NCI-H2081 treated with DMSO at 0.1 percent for 48 hours (cell line): ENCODE measurements at regions not wholly inside any gene's neighbourhood (a gene's known extent, or its start where the extent isn't known, plus 50 kb on each side); places are given as distances from the start of the nearest gene placed in this dataset.

Experiments
- DNase-seq: peaks from one replicate; lab custom pipeline; 2025; lab: John Stamatoyannopoulos, UW

GRCh38 chr4:81946996-81947395 is 426.8 kb downstream of the HNRNPD start:
- DNase-seq = no peak

- no peak for DNase-seq
Observed at GRCh38 chr4:81930506-81931238, 443.1 kb downstream of the HNRNPD start.

- no peak for DNase-seq
Observed at GRCh38 chr4:81923140-81923539, 450.7 kb downstream of the HNRNPD start.

GRCh38 chr4:81922313-81922712 is 450.6 kb upstream of the RASGEF1B start:
- DNase-seq = no peak

- no peak for DNase-seq
Observed at GRCh38 chr4:81921751-81922159, 450.0 kb upstream of the RASGEF1B start.

- DNase-seq = no peak
Observed at GRCh38 chr4:81919810-81920209, 448.1 kb upstream of the RASGEF1B start.

GRCh38 chr4:81919223-81919622 is 447.5 kb upstream of the RASGEF1B start:
- no peak for DNase-seq

- DNase-seq = no peak
Observed at GRCh38 chr4:81915430-81915829, 443.7 kb upstream of the RASGEF1B start.

- no peak for DNase-seq
Observed at GRCh38 chr4:81914623-81915022, 442.9 kb upstream of the RASGEF1B start.

- DNase-seq = no peak
Observed at GRCh38 chr4:81913427-81913879, 441.7 kb upstream of the RASGEF1B start.

- DNase-seq = no peak
Observed at GRCh38 chr4:81912376-81913030, 440.8 kb upstream of the RASGEF1B start.

- no peak for DNase-seq
Observed at GRCh38 chr4:81906905-81907304, 435.2 kb upstream of the RASGEF1B start.

GRCh38 chr4:81905971-81906370 is 434.3 kb upstream of the RASGEF1B start:
- no peak for DNase-seq

- no peak for DNase-seq
Observed at GRCh38 chr4:81904121-81904520, 432.4 kb upstream of the RASGEF1B start.

GRCh38 chr4:81903212-81903611 is 431.5 kb upstream of the RASGEF1B start:
- no peak for DNase-seq

GRCh38 chr4:81898862-81899504 is 427.3 kb upstream of the RASGEF1B start:
- DNase-seq = no peak

GRCh38 chr4:81896936-81897335 is 425.2 kb upstream of the RASGEF1B start:
- DNase-seq = no peak

GRCh38 chr4:81891005-81891996 is 419.6 kb upstream of the RASGEF1B start:
- DNase-seq = no peak

GRCh38 chr4:81884986-81885385 is 413.3 kb upstream of the RASGEF1B start:
- DNase-seq = no peak

- DNase-seq = no peak
Observed at GRCh38 chr4:81883530-81884450, 412.1 kb upstream of the RASGEF1B start.

GRCh38 chr4:81883004-81883403 is 411.3 kb upstream of the RASGEF1B start:
- no peak for DNase-seq
